AG09309 (cell line): ENCODE measurements at regions not wholly inside any gene's neighbourhood (a gene's known extent, or its start where the extent isn't known, plus 50 kb on each side); places are given as distances from the start of the nearest gene placed in this dataset.

Experiments
- DNase-seq: peaks from one replicate; pipeline ENCODE4 v3.0.0-alpha.2; 2010; ENCODE audit warnings: low read depth
- H3K4me3 ChIP-seq: 2 replicates; pipeline ENCODE4 v1.5.1; 2011; ENCODE audit warnings: mild to moderate bottlenecking, low read depth, low read length, moderate library complexity; ENCODE audit not compliant: control insufficient read depth
- TF ChIP-seq, protein P1 (sequence below): IDR thresholded peaks from 2 replicates; pipeline ENCODE4 v1.5.1; 2011; ENCODE audit warnings: mild to moderate bottlenecking, low read depth, low read length, inconsistent platforms; ENCODE audit not compliant: insufficient read depth, control insufficient read depth; ENCODE audit errors: missing control alignments

- no peak for DNase-seq
- TF ChIP-seq, protein P1, sequence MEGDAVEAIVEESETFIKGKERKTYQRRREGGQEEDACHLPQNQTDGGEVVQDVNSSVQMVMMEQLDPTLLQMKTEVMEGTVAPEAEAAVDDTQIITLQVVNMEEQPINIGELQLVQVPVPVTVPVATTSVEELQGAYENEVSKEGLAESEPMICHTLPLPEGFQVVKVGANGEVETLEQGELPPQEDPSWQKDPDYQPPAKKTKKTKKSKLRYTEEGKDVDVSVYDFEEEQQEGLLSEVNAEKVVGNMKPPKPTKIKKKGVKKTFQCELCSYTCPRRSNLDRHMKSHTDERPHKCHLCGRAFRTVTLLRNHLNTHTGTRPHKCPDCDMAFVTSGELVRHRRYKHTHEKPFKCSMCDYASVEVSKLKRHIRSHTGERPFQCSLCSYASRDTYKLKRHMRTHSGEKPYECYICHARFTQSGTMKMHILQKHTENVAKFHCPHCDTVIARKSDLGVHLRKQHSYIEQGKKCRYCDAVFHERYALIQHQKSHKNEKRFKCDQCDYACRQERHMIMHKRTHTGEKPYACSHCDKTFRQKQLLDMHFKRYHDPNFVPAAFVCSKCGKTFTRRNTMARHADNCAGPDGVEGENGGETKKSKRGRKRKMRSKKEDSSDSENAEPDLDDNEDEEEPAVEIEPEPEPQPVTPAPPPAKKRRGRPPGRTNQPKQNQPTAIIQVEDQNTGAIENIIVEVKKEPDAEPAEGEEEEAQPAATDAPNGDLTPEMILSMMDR = no peak
- no peak overlapping the region for H3K4me3 ChIP-seq
Observed at GRCh38 chr10:59125666-59126065, 50.8 kb upstream of the PHYHIPL start.

DNA sequence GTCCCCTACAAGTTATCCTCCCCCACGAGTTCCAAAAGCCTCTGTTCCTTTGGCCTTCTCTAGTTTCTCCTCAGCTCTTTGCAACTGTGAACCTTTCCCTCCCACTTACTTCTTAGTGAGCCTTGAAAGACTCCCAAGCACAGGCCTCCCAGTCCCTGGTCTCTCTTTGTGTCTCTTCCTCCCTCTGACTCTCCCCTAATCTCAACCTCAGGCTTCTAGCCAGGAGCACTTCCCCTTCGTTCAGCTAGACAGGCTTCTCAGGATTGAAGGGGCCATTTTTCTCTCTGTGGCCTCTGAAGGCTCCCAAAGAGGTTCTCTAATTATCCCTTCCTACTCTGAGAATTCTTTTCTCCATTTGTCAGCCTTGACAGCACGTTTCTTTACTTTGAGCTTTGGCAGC is 50.2 kb upstream of the PHYHIPL start:
- TF ChIP-seq, protein P1 = no peak
- H3K4me3 ChIP-seq = no peak overlapping the region
- DNase-seq = no peak
